WTC11 (cell line): ENCODE measurements at regions not wholly inside any gene's neighbourhood (a gene's known extent, or its start where the extent isn't known, plus 50 kb on each side); places are given as distances from the start of the nearest gene placed in this dataset.

ENCODE experiments used
- ATAC-seq: fragments of 200-7000 bp; cut with Tn5 transposase; 2 replicates; pipeline ENCODE4 v1.10.0; 2021; ENCODE audit warnings: mild to moderate bottlenecking, moderate library complexity
- CTCF ChIA-PET: fragments of 300-600 bp; sonication (Branson Sonifier 250); formaldehyde crosslinking; loops from one replicate; lab custom pipeline; 2021; ENCODE audit warnings: antibody characterized with exemption; lab: Charles Lee
- POLR2A ChIA-PET: fragments of 350-600 bp; sonication (Branson Sonifier 250); formaldehyde crosslinking; loops from one replicate; lab custom pipeline; 2021; ENCODE audit warnings: antibody characterized with exemption; lab: Charles Lee
- DNase-seq: peaks from one replicate; pipeline ENCODE4 v3.0.0; 2021; ENCODE audit warnings: low spot score
- H3K27ac Mint-ChIP-seq: 2 replicates; pipeline ENCODE4 v1.8.0; 2021; ENCODE audit warnings: mixed read lengths
- H3K27me3 Mint-ChIP-seq: 2 replicates; pipeline ENCODE4 v1.8.0; 2021; ENCODE audit warnings: low read depth, mild to moderate bottlenecking, moderate library complexity, mixed read lengths
- H3K36me3 Mint-ChIP-seq: 2 replicates; pipeline ENCODE4 v1.8.0; 2021; ENCODE audit warnings: mixed read lengths
- H3K4me1 Mint-ChIP-seq: 2 replicates; pipeline ENCODE4 v1.8.0; 2022; ENCODE audit warnings: mixed read lengths
- H3K4me3 Mint-ChIP-seq: 2 replicates; pipeline ENCODE4 v1.8.0; 2021; ENCODE audit warnings: mild to moderate bottlenecking, moderate library complexity, mixed read lengths
- H3K9me3 Mint-ChIP-seq: 2 replicates; pipeline ENCODE4 v1.8.0; 2021; ENCODE audit warnings: mixed read lengths
- GABPB1 ChIP-seq: sonication (generic); formaldehyde crosslinking; IDR thresholded peaks from 2 replicates; pipeline ENCODE4 v1.8.1; 2023; ENCODE audit warnings: mild to moderate bottlenecking, missing genetic modification reagents
- IRF2 ChIP-seq: sonication (generic); formaldehyde crosslinking; IDR thresholded peaks from 2 replicates; pipeline ENCODE4 v1.8.0; 2022; ENCODE audit warnings: low read depth, missing genetic modification reagents, borderline replicate concordance
- NFATC4 ChIP-seq: fragments of 250-450 bp; sonication (Bioruptor Pico); IDR thresholded peaks from 2 replicates; pipeline ENCODE4 v1.9.0; 2021; ENCODE audit warnings: mild to moderate bottlenecking
- RORB ChIP-seq: fragments of 250-450 bp; sonication (Bioruptor Pico); IDR thresholded peaks from 2 replicates; pipeline ENCODE4 v1.9.0; 2021; ENCODE audit warnings: mild to moderate bottlenecking
- SMAD3 ChIP-seq: sonication (generic); formaldehyde crosslinking; IDR thresholded peaks from 2 replicates; pipeline ENCODE4 v1.8.0; 2022; ENCODE audit warnings: missing genetic modification reagents, mild to moderate bottlenecking, borderline replicate concordance
- ZNF138 ChIP-seq: sonication (generic); formaldehyde crosslinking; conservative IDR thresholded peaks from 2 replicates; pipeline ENCODE4 v1.8.1; 2022; ENCODE audit warnings: mild to moderate bottlenecking, moderate library complexity, missing genetic modification reagents
- ZNF396 ChIP-seq: fragments of 250-450 bp; sonication (Bioruptor Pico); IDR thresholded peaks from 2 replicates; pipeline ENCODE4 v1.8.0; 2021; ENCODE audit warnings: mild to moderate bottlenecking, moderate library complexity, borderline replicate concordance
- TF ChIP-seq, protein P1 (sequence below): fragments of 250-450 bp; sonication (Bioruptor Pico); IDR thresholded peaks from 2 replicates; pipeline ENCODE4 v1.9.0; 2021; ENCODE audit warnings: moderate library complexity, mild to moderate bottlenecking, inconsistent platforms, borderline replicate concordance
- TF ChIP-seq, protein P2 (sequence below): sonication (generic); formaldehyde crosslinking; IDR thresholded peaks from 2 replicates; pipeline ENCODE4 v1.8.1; 2023; ENCODE audit warnings: mild to moderate bottlenecking, missing genetic modification reagents, moderate library complexity
- TF ChIP-seq, protein P3 (sequence below): sonication (generic); formaldehyde crosslinking; IDR thresholded peaks from 2 replicates; pipeline ENCODE4 v1.8.1; 2023; ENCODE audit warnings: mild to moderate bottlenecking, missing genetic modification reagents, borderline replicate concordance
- TF ChIP-seq, protein P4 (sequence below): sonication (generic); formaldehyde crosslinking; IDR thresholded peaks from 2 replicates; pipeline ENCODE4 v1.8.0; 2022; ENCODE audit warnings: mild to moderate bottlenecking, missing genetic modification reagents
- TF ChIP-seq, protein P5 (sequence below): fragments of 200-600 bp; IDR thresholded peaks from 2 replicates; pipeline ENCODE4 v1.8.0; 2022; ENCODE audit warnings: antibody characterized with exemption
- TF ChIP-seq, protein P6 (sequence below): sonication (generic); formaldehyde crosslinking; IDR thresholded peaks from 2 replicates; pipeline ENCODE4 v1.8.1; 2023; ENCODE audit warnings: mild to moderate bottlenecking, missing genetic modification reagents

DNA sequence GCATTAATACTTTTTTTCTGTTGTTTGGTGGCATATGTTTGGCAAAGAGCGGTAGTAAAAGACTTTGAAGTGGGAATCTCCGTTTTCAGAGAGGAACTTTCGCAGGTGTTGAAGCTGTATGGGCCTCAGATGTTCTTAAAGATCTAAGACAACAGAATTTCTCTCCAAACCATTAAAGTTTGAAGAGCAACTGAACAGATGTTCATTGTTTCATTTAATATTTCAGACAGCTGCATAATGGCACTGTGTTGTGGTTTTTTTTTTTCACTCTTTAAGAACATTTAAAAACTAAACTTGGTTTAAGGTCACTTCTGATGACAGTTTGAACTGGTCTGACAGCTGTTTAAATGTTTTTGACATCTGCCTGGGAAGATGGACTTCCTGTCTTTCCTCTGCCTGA is 882.7 kb upstream of the PCDH10 start (continued):
- TF ChIP-seq, protein P1, sequence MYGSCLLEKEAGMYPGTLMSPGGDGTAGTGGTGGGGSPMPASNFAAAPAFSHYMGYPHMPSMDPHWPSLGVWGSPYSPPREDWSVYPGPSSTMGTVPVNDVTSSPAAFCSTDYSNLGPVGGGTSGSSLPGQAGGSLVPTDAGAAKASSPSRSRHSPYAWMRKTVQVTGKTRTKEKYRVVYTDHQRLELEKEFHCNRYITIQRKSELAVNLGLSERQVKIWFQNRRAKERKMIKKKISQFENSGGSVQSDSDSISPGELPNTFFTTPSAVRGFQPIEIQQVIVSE (CRISPR knock-in tag) = no peak
- no peak for TF ChIP-seq GABPB1 (CRISPR knock-in tag)
- TF ChIP-seq ZNF138 = no peak
- no peak for TF ChIP-seq NFATC4 (CRISPR knock-in tag)
- TF ChIP-seq, protein P2, sequence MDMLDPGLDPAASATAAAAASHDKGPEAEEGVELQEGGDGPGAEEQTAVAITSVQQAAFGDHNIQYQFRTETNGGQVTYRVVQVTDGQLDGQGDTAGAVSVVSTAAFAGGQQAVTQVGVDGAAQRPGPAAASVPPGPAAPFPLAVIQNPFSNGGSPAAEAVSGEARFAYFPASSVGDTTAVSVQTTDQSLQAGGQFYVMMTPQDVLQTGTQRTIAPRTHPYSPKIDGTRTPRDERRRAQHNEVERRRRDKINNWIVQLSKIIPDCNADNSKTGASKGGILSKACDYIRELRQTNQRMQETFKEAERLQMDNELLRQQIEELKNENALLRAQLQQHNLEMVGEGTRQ = no peak
- TF ChIP-seq ZNF396 (CRISPR knock-in tag) = no peak
- no peak for TF ChIP-seq SMAD3 (CRISPR knock-in tag)
- TF ChIP-seq RORB (CRISPR knock-in tag) = no peak

DNA sequence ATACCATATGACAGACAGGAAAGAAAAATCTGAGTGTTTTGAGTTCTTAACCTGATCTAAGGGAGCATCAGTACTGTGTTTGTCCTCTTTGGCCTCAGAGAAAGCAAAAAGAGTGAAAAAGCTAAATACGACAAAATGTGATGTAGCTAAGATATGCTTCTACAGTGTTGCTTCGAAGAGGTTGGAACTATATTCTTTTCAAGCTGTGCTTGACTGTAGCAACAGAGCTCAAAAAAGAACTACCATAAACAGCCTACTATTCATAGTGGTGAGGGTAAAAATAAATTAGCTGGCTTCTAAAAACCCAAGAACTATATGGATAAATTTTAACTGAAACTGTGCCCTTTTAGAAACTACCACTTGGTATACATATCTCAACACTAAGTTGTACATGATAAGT is 881.8 kb upstream of the PCDH10 start:
- H3K4me1 Mint-ChIP-seq = no peaks in the 10 kb centered on the region
- POLR2A ChIA-PET = no interaction called here
- no peak for DNase-seq
- H3K36me3 Mint-ChIP-seq = peaks cover 7% of the 10 kb centered on the region
- H3K27ac Mint-ChIP-seq = no peak overlapping the region
- CTCF ChIA-PET = no interaction called here
- H3K4me3 Mint-ChIP-seq = no peak overlapping the region
- TF ChIP-seq IRF2 = no peak
- TF ChIP-seq, protein P3, sequence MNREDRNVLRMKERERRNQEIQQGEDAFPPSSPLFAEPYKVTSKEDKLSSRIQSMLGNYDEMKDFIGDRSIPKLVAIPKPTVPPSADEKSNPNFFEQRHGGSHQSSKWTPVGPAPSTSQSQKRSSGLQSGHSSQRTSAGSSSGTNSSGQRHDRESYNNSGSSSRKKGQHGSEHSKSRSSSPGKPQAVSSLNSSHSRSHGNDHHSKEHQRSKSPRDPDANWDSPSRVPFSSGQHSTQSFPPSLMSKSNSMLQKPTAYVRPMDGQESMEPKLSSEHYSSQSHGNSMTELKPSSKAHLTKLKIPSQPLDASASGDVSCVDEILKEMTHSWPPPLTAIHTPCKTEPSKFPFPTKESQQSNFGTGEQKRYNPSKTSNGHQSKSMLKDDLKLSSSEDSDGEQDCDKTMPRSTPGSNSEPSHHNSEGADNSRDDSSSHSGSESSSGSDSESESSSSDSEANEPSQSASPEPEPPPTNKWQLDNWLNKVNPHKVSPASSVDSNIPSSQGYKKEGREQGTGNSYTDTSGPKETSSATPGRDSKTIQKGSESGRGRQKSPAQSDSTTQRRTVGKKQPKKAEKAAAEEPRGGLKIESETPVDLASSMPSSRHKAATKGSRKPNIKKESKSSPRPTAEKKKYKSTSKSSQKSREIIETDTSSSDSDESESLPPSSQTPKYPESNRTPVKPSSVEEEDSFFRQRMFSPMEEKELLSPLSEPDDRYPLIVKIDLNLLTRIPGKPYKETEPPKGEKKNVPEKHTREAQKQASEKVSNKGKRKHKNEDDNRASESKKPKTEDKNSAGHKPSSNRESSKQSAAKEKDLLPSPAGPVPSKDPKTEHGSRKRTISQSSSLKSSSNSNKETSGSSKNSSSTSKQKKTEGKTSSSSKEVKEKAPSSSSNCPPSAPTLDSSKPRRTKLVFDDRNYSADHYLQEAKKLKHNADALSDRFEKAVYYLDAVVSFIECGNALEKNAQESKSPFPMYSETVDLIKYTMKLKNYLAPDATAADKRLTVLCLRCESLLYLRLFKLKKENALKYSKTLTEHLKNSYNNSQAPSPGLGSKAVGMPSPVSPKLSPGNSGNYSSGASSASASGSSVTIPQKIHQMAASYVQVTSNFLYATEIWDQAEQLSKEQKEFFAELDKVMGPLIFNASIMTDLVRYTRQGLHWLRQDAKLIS (CRISPR knock-in tag) = no peak
- no peak for TF ChIP-seq ZNF396 (CRISPR knock-in tag)
- TF ChIP-seq, protein P4, sequence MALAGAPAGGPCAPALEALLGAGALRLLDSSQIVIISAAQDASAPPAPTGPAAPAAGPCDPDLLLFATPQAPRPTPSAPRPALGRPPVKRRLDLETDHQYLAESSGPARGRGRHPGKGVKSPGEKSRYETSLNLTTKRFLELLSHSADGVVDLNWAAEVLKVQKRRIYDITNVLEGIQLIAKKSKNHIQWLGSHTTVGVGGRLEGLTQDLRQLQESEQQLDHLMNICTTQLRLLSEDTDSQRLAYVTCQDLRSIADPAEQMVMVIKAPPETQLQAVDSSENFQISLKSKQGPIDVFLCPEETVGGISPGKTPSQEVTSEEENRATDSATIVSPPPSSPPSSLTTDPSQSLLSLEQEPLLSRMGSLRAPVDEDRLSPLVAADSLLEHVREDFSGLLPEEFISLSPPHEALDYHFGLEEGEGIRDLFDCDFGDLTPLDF = no peak
- TF ChIP-seq, protein P5, sequence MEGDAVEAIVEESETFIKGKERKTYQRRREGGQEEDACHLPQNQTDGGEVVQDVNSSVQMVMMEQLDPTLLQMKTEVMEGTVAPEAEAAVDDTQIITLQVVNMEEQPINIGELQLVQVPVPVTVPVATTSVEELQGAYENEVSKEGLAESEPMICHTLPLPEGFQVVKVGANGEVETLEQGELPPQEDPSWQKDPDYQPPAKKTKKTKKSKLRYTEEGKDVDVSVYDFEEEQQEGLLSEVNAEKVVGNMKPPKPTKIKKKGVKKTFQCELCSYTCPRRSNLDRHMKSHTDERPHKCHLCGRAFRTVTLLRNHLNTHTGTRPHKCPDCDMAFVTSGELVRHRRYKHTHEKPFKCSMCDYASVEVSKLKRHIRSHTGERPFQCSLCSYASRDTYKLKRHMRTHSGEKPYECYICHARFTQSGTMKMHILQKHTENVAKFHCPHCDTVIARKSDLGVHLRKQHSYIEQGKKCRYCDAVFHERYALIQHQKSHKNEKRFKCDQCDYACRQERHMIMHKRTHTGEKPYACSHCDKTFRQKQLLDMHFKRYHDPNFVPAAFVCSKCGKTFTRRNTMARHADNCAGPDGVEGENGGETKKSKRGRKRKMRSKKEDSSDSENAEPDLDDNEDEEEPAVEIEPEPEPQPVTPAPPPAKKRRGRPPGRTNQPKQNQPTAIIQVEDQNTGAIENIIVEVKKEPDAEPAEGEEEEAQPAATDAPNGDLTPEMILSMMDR = no peak
- TF ChIP-seq, protein P6, sequence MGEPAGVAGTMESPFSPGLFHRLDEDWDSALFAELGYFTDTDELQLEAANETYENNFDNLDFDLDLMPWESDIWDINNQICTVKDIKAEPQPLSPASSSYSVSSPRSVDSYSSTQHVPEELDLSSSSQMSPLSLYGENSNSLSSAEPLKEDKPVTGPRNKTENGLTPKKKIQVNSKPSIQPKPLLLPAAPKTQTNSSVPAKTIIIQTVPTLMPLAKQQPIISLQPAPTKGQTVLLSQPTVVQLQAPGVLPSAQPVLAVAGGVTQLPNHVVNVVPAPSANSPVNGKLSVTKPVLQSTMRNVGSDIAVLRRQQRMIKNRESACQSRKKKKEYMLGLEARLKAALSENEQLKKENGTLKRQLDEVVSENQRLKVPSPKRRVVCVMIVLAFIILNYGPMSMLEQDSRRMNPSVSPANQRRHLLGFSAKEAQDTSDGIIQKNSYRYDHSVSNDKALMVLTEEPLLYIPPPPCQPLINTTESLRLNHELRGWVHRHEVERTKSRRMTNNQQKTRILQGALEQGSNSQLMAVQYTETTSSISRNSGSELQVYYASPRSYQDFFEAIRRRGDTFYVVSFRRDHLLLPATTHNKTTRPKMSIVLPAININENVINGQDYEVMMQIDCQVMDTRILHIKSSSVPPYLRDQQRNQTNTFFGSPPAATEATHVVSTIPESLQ (CRISPR knock-in tag) = no peak
- TF ChIP-seq, all 79 proteins: peak for 0
- H3K27me3 Mint-ChIP-seq = no peaks in the 10 kb centered on the region
- H3K9me3 Mint-ChIP-seq = peaks cover 10% of the 10 kb centered on the region
- ATAC-seq = no peak
